ENCODE measurements at regions not wholly inside any gene's neighbourhood (a gene's known extent, or its start where the extent isn't known, plus 50 kb on each side); places are given as distances from the start of the nearest gene placed in this dataset.
"Not testable (repeated sequence)": the region's sequence is repeated elsewhere in the genome, so short reads cannot be mapped to it uniquely, and the experiment has no call there.

DNA sequence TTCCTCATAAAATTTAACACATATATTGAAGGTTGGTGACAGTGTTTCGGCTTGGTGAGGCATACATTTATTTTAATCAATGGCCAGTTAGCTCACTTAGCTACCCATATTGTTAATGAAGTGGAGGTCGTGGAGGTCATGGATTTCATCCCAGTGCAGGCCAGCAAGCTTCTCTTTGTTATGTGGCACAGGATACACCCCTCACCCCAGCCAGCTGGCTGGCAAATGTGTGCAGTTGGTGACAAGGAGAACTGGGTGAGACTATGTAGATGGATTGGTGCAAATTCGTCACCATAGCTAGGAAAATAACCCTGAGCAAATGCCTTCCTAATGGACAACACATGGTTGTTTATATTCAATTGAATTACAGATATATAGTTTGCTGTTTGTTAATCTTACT is 50.5 kb upstream of the FOXP2 start:
- peak; percentile 4 to 26 (median 20) for DNase-seq

- no peak for DNase-seq
Observed at GRCh38 chr7:114363292-114363691, 51.3 kb upstream of the FOXP2 start.

GRCh38 chr7:114358911-114359310 is 55.7 kb upstream of the FOXP2 start:
- DNase-seq, result no peak

DNA sequence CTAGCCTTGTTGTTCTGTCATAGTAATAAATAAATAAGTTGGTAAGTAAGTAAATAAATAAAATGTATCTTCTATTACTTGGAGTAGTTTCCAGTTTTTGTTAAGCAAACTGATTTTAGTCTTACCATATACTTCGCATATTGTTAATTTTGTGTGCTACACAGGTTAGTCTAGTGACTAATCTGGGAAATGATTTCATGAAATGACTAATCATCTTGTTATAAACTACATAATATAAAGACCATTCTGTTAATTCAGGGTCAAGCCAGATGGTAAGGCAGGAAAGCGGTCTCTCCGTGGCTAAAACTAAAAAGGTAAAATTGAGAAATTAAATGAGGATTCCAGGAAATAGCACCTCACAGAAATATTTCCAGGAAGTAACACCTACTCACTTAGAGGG is 58.5 kb upstream of the FOXP2 start:
- DNase-seq, result no peak

- no peak for DNase-seq
Observed at GRCh38 chr7:114354306-114354705, 60.3 kb upstream of the FOXP2 start.

- DNase-seq, result peak; percentile 9 to 84 (median 55)
Observed at GRCh38 chr7:114345494-114345893, 69.1 kb upstream of the FOXP2 start.

GRCh38 chr7:114343949-114344708 is 70.5 kb upstream of the FOXP2 start:
- peak in 1 of 3 donors; percentile 20 for DNase-seq

DNA sequence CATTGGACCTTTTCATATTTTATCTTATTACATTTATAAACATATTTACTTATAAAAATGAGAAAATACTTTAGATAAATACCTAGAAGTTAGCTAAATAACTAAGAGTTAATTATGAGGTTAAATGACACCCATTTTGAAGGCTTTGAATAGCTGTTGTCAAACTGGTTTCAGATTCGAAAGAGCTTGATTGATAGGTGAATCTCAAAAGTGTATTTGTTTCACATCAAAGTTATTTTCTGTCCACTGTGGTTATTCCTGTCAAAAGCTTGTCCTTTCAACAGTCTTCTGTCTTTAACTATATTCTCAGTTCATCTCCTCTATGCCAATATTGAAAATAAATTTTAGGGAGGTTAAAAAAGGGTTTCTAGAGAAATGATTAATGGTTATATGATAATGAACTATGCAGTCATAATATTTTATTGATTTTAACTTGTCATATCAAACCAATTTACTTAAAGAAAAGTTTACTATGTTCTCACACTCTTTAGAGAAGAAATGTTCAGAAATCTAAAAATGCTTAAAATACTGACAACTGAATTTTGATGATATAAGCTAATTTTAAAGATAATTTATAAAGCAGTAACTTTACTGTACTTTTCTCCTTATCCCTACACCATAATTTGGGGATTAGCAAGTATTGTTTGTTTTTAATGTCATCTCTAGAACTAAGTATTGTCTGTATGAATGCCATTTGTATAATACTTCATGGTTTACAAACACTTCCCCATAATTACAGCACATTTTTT is 72.0 kb upstream of the FOXP2 start:
- no peak for DNase-seq

GRCh38 chr7:114341648-114342047 is 73.0 kb upstream of the FOXP2 start:
- DNase-seq, result no peak

GRCh38 chr7:114334989-114335388 is 79.6 kb upstream of the FOXP2 start:
- DNase-seq, result no peak

DNA sequence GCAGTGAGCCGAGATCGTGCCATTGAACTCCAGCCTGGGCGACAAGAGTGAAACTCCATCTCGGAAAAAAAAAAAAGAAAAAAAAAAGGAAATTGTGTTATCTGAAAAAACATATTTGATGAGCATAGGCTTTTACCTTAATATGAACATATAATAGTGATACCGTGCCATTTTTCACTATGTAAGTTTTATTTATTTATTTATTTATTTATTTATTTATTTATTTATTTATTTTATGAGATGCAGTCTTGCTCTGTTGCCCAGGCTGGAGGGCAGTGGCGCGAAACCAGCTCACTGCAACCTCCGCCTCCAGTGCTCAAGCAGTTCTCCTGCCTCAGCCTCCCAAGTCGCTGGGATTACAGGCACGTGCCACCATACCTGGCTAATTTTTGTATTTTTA is 85.2 kb upstream of the FOXP2 start:
- not testable (repeated sequence) for DNase-seq

GRCh38 chr7:114317450-114318098 is 97.0 kb upstream of the FOXP2 start:
- no peak for DNase-seq

GRCh38 chr7:114312649-114313048 is 102.0 kb upstream of the FOXP2 start:
- no peak for DNase-seq

- DNase-seq, result peak in 2 of 3 donors; percentile 2 to 11
Observed at GRCh38 chr7:114310345-114311110, 104.1 kb upstream of the FOXP2 start.

GRCh38 chr7:114309729-114310128 is 104.9 kb upstream of the FOXP2 start:
- no peak for DNase-seq

DNA sequence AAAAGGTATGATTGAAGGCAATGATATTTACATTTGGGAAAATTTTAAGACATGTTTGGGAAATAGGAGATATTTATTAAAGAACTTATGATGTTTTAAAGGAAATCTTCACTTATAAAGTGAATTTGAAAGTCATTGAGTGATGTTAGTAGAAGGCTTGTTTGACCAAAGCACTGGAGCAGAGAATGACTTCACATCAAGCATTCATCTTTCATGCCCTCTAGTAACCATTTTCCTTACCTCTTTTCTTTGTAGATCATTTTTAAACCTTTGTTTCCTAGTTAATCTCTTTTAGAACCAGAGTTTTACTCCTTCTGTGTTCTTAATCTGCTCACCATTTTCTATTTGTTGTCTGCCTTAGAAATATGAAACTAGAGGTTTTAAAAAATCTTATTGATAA is 111.3 kb upstream of the FOXP2 start:
- no peak for DNase-seq

- DNase-seq, result no peak
Observed at GRCh38 chr7:114302858-114303257, 111.8 kb upstream of the FOXP2 start.

DNA sequence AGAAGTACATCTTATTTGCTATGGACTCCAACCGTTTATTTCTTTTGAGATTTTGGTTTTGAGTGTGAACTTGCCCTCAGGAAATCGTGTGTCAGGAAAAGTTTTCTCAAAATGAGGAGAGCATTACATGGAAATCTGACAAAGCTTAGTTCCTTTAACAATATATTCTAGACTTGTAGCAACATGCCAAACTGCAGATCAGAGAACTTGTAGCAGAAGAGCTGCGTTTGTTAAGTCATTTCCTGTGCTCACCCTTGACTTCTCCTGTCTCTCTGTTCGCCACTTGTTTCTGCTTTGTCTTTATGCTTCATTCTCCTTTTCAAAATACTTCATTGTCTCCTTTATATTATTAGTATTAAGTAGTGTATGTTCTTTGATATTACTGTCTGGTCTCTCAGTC is 116.6 kb upstream of the FOXP2 start:
- no peak for DNase-seq

GRCh38 chr7:114297121-114297520 is 117.5 kb upstream of the FOXP2 start:
- no peak for DNase-seq

- no peak for DNase-seq
Observed at GRCh38 chr7:114295522-114295921, 119.1 kb upstream of the FOXP2 start.

- no peak for DNase-seq
Observed at GRCh38 chr7:114294036-114294435, 120.6 kb upstream of the FOXP2 start.

All from muscle of back (tissue), 3 donors.